ENCODE measurements at regions not wholly inside any gene's neighbourhood (a gene's known extent, or its start where the extent isn't known, plus 50 kb on each side); places are given as distances from the start of the nearest gene placed in this dataset.

DNA sequence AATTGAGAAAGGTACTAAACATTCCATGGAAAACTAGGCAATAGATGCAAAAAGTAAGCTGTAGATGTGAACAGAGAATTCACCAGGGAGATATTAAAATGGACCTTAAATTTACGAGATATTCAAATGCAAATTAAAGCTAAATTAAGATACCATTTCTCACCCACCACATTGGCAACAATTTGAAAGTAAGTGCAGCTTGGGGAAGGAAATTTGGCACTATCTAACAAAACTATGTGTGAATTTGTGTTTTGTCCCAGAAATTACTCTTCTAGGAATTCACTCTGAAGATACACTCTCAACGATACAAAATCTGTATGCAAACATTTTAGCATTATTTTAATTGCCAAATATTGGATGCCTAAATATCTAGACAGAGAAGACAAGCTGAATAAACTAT lies 178.2 kb upstream of the SORCS1 start:
- H3K56ac ChIP-seq (ENCODE audit: insufficient read length, low read depth, low read length) = no peak overlapping the region
- no CpG with 5 or more reads among the region's 2 CpGs for WGBS (ENCODE audit: extremely low coverage, insufficient read length, low lambda C conversion rate)
- H3K4me2 ChIP-seq (ENCODE audit: insufficient read depth, insufficient read length, low read length) = no peak overlapping the region
- H4K5ac ChIP-seq (ENCODE audit: insufficient read length, low read depth, low read length) = no peak overlapping the region
- H3T11ph ChIP-seq (ENCODE audit: low read length) = no peak overlapping the region
- H3K4me3 Mint-ChIP-seq = no peak overlapping the region
- H3K27me3 ChIP-seq (ENCODE audit: insufficient read depth, low read length) = no peaks in the 10 kb centered on the region
- no peaks in the 10 kb centered on the region for H3K79me1 ChIP-seq (ENCODE audit: insufficient read depth, low read depth, low read length, poor library complexity, severe bottlenecking)
- no peak overlapping the region for H4K8ac ChIP-seq (replicated peaks; ENCODE audit: insufficient read length, low read depth, low read length)
- no peak overlapping the region for H4K91ac ChIP-seq (ENCODE audit: insufficient read length, low read depth, low read length)
- peaks cover 4 to 9% of the 10 kb centered on the region in 2 experiments; a peak in 4 of 5 replicates for H3K9me3 Mint-ChIP-seq
- no peaks in the 10 kb centered on the region for H3K9me3 ChIP-seq (ENCODE audit: control insufficient read depth, low read depth, low read length)
- no peaks in the 10 kb centered on the region for H3K79me2 ChIP-seq (ENCODE audit: insufficient read depth, low read length)
- no peak overlapping the region for H2BK12ac ChIP-seq (ENCODE audit: insufficient read length, low read depth, low read length)
- H2AFZ ChIP-seq (ENCODE audit: low read length) = no peak overlapping the region
- H3K18ac ChIP-seq (ENCODE audit: insufficient read length, low read depth, low read length) = no peak overlapping the region
- H4K20me1 ChIP-seq (ENCODE audit: control insufficient read depth, insufficient read depth, insufficient read length) = no peaks in the 10 kb centered on the region
- TF ChIP-seq CTCF (conservative IDR thresholded peaks at IDR 0.05) = no peak
- H3K23me2 ChIP-seq (ENCODE audit: insufficient read length, low read depth, low read length, poor library complexity, severe bottlenecking) = no peaks in the 10 kb centered on the region
- H2AK5ac ChIP-seq (ENCODE audit: insufficient read length, low read length) = no peak overlapping the region
- H3K9ac ChIP-seq (ENCODE audit: extremely low read depth, insufficient read length, low read length) = no peak overlapping the region
- no peaks in the 10 kb centered on the region for H3K4me1 ChIP-seq (ENCODE audit: insufficient read depth, low read length)
- H2BK15ac ChIP-seq (ENCODE audit: low read depth, low read length) = no peak overlapping the region
- peaks cover 0 to 6% (median 2%) of the 10 kb centered on the region in 3 experiments; a peak in 2 of 7 replicates for H3K36me3 Mint-ChIP-seq (ENCODE audit: insufficient read depth in 1 of 3, low read depth in 3 of 3)
- H2BK120ac ChIP-seq (ENCODE audit: low read depth, low read length, poor library complexity, severe bottlenecking) = no peak overlapping the region
- H2BK5ac ChIP-seq (ENCODE audit: insufficient read length, low read length) = no peak overlapping the region
- no peak overlapping the region for H3K4ac ChIP-seq (ENCODE audit: low read depth, low read length)
- H3K27ac ChIP-seq (ENCODE audit: insufficient read length, low read depth, low read length) = no peak overlapping the region
- no peaks in the 10 kb centered on the region for H3K27me3 Mint-ChIP-seq (ENCODE audit: low read depth)
- H3K14ac ChIP-seq (ENCODE audit: insufficient read depth, low read length) = no peak overlapping the region
- H3K4me1 Mint-ChIP-seq = no peaks in the 10 kb centered on the region
- no peak overlapping the region for H2BK20ac ChIP-seq (ENCODE audit: low read depth, low read length, poor library complexity, severe bottlenecking)
- no peak overlapping the region for H3K27ac Mint-ChIP-seq
- no peak overlapping the region for H3K23ac ChIP-seq (ENCODE audit: insufficient read length, low read depth, low read length)
- no peak for DNase-seq

Measured in H9 (cell line).